ENCODE measurements at regions not wholly inside any gene's neighbourhood (a gene's known extent, or its start where the extent isn't known, plus 50 kb on each side); places are given as distances from the start of the nearest gene placed in this dataset.

- POLR2A ChIA-PET (ENCODE audit: unreplicated experiment): no interaction called here
- H3F3A ChIP-seq (ENCODE audit: insufficient read depth, low read depth): no peaks in the 10 kb centered on the region
- no peak overlapping the region for H3K4me3 ChIP-seq
- no peaks in the 10 kb centered on the region for H3K9me2 ChIP-seq (ENCODE audit: insufficient read depth)
- CTCF ChIA-PET: no interaction called here
- H2AFZ ChIP-seq: no peak overlapping the region
- BruUV-seq (replicated peaks): no TSS peak
- H3K36me3 ChIP-seq (ENCODE audit: low read depth): no peaks in the 10 kb centered on the region
- no peak for DNase-seq
- H4K20me1 ChIP-seq (ENCODE audit: insufficient read depth): no peaks in the 10 kb centered on the region
- intact Hi-C loops (cut with micrococcal nuclease; ENCODE audit: unreplicated experiment): no loop called here
- no peaks in the 10 kb centered on the region for H3K9me3 ChIP-seq (ENCODE audit: insufficient read depth, low read depth)
- no peaks in the 10 kb centered on the region for H3K79me2 ChIP-seq (ENCODE audit: low read depth)
- H3K27me3 ChIP-seq (ENCODE audit: insufficient read depth, low read depth): no peaks in the 10 kb centered on the region
- no peaks in the 10 kb centered on the region for H3K4me1 ChIP-seq (replicated peaks; ENCODE audit: insufficient read depth)
- H3K27ac ChIP-seq: no peak overlapping the region
- H3K4me2 ChIP-seq: no peak overlapping the region
- TF ChIP-seq EZH2 (IDR thresholded peaks at IDR 0.05; ENCODE audit: low read depth): no peak
- TF ChIP-seq CTCF (conservative IDR thresholded peaks at IDR 0.05): no peak
These were observed 826.9 kb downstream of the DCDC2C start for GRCh38 chr2:4530231-4530630.

GRCh38 chr2:4533806-4534205, 830.4 kb downstream of the DCDC2C start:
- H3K4me2 ChIP-seq: no peak overlapping the region
- TF ChIP-seq CTCF (conservative IDR thresholded peaks at IDR 0.05): no peak
- no peak for TF ChIP-seq EZH2 (IDR thresholded peaks at IDR 0.05; ENCODE audit: low read depth)
- ChIA-PET POLR2A (ENCODE audit: unreplicated experiment) (no interaction called here), CTCF (no interaction called here)
- H4K20me1 ChIP-seq (ENCODE audit: insufficient read depth): no peaks in the 10 kb centered on the region
- no peaks in the 10 kb centered on the region for H3K27me3 ChIP-seq (ENCODE audit: insufficient read depth, low read depth)
- H3K4me1 ChIP-seq (replicated peaks; ENCODE audit: insufficient read depth): no peaks in the 10 kb centered on the region
- no TSS peak for BruUV-seq (replicated peaks)
- no peaks in the 10 kb centered on the region for H3K9me3 ChIP-seq (ENCODE audit: insufficient read depth, low read depth)
- no peak for DNase-seq
- H3K9me2 ChIP-seq (ENCODE audit: insufficient read depth): no peaks in the 10 kb centered on the region
- H2AFZ ChIP-seq: no peak overlapping the region
- intact Hi-C loops (cut with micrococcal nuclease; ENCODE audit: unreplicated experiment): no loop called here
- no peaks in the 10 kb centered on the region for H3K36me3 ChIP-seq (ENCODE audit: low read depth)
- no peaks in the 10 kb centered on the region for H3K79me2 ChIP-seq (ENCODE audit: low read depth)
- no peak overlapping the region for H3K4me3 ChIP-seq
- no peaks in the 10 kb centered on the region for H3F3A ChIP-seq (ENCODE audit: insufficient read depth, low read depth)
- no peak overlapping the region for H3K27ac ChIP-seq

GRCh38 chr2:4539121-4539520, 835.7 kb downstream of the DCDC2C start:
- Histone ChIP-seq H3K27me3 (ENCODE audit: insufficient read depth, low read depth) (no peaks in the 10 kb centered on the region), H3K27ac (no peak overlapping the region), H3K4me3 (no peak overlapping the region), H3K9me3 (ENCODE audit: insufficient read depth, low read depth) (no peaks in the 10 kb centered on the region), H3K4me1 (replicated peaks; ENCODE audit: insufficient read depth) (no peaks in the 10 kb centered on the region), H3K9me2 (ENCODE audit: insufficient read depth) (no peaks in the 10 kb centered on the region), H3K4me2 (no peak overlapping the region), H3F3A (ENCODE audit: insufficient read depth, low read depth) (no peaks in the 10 kb centered on the region), H2AFZ (no peak overlapping the region), H3K79me2 (ENCODE audit: low read depth) (no peaks in the 10 kb centered on the region), H3K36me3 (ENCODE audit: low read depth) (no peaks in the 10 kb centered on the region), H4K20me1 (ENCODE audit: insufficient read depth) (no peaks in the 10 kb centered on the region)
- ChIA-PET POLR2A (ENCODE audit: unreplicated experiment) (no interaction called here), CTCF (no interaction called here)
- no TSS peak for BruUV-seq (replicated peaks)
- TF ChIP-seq CTCF (conservative IDR thresholded peaks at IDR 0.05) (no peak), EZH2 (IDR thresholded peaks at IDR 0.05; ENCODE audit: low read depth) (no peak)
- no peak for DNase-seq
- intact Hi-C loops (cut with micrococcal nuclease; ENCODE audit: unreplicated experiment): no loop called here
